SK-N-SH treated with all-trans-retinoic acid at 6 μM for 48 hours (cell line): ENCODE measurements at regions not wholly inside any gene's neighbourhood (a gene's known extent, or its start where the extent isn't known, plus 50 kb on each side); places are given as distances from the start of the nearest gene placed in this dataset.

Experiments
- CSDC2 ChIP-seq: fragments of 250-450 bp; sonication (Bioruptor Pico); IDR thresholded peaks from 2 replicates; pipeline ENCODE4 v1.5.0; 2020; ENCODE audit warnings: mild to moderate bottlenecking, moderate library complexity
- GLIS3 ChIP-seq: fragments of 250-450 bp; sonication (Bioruptor Pico); IDR thresholded peaks from 2 replicates; pipeline ENCODE4 v1.5.0; 2020; ENCODE audit warnings: mild to moderate bottlenecking, moderate library complexity
- ISL1 ChIP-seq: fragments of 250-450 bp; sonication (Bioruptor Pico); IDR thresholded peaks from 2 replicates; pipeline ENCODE4 v2.1.2; 2022; ENCODE audit warnings: mild to moderate bottlenecking, moderate library complexity
- PPARA ChIP-seq: fragments of 250-450 bp; sonication (Bioruptor Pico); IDR thresholded peaks from 2 replicates; pipeline ENCODE4 v1.5.0; 2020; ENCODE audit warnings: mild to moderate bottlenecking, borderline replicate concordance
- ZC3H10 ChIP-seq: fragments of 250-450 bp; sonication (Bioruptor Pico); IDR thresholded peaks from 2 replicates; pipeline ENCODE4 v1.5.1; 2021; ENCODE audit warnings: mild to moderate bottlenecking, moderate library complexity
- TF ChIP-seq, protein P1 (sequence below): fragments of 250-450 bp; sonication (Bioruptor Pico); IDR thresholded peaks from 2 replicates; pipeline ENCODE4 v1.5.1; 2020; ENCODE audit warnings: low read depth, mild to moderate bottlenecking, moderate library complexity
- TF ChIP-seq, protein P2 (sequence below): fragments of 250-450 bp; sonication (Bioruptor Pico); IDR thresholded peaks from 2 replicates; pipeline ENCODE4 v1.5.0; 2020; ENCODE audit warnings: mild to moderate bottlenecking, moderate library complexity

DNA sequence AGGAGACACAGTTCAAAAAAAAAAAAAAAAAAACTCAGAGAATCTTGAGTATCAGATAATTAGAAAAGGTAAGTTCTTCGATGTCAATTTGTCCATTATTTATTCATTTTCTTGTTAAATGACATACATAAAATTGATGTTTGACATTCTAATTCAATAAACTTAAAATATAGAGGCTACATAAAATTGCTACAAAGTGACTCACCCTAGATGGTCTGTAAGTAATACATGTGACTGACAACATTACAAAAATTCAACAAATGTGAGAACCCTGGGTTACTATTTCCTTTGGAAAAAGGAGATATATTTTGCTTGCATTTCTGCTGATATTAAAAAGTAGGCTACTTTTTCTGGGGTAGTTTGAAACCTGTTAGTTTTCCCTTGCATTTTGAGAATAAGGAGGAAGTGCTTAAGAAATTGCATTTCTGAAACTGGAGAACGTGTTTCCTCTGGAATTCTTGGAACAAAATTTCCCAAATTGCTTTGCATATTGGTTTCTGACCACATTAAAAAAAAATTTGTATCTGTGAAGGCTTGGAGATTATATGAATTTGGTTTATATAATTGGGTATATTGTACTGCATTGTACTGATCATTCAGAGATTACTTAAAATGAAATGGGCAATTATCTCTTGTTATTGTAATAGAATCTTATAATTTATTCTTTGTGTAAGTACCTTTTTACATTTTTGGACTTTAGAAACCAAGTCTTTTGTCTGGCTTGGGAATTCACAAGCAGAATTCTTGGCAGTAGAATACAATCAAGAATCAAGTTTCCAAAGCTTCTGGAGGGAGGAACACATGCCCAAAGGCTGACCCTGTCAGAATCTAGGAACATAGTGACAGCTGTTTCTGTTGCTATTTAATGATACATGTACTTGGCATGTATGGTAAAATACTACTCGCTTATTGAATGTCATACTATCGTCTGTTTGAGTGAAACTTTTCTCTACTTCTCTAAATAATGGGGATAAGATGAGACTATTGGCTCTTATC is 106.1 kb downstream of the DSEL start:
- peak; percentile 79 for TF ChIP-seq ISL1 (CRISPR knock-in tag)
- TF ChIP-seq, protein P1, sequence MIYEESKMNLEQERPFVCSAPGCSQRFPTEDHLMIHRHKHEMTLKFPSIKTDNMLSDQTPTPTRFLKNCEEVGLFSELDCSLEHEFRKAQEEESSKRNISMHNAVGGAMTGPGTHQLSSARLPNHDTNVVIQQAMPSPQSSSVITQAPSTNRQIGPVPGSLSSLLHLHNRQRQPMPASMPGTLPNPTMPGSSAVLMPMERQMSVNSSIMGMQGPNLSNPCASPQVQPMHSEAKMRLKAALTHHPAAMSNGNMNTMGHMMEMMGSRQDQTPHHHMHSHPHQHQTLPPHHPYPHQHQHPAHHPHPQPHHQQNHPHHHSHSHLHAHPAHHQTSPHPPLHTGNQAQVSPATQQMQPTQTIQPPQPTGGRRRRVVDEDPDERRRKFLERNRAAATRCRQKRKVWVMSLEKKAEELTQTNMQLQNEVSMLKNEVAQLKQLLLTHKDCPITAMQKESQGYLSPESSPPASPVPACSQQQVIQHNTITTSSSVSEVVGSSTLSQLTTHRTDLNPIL = no peak
- no peak for TF ChIP-seq ZC3H10 (CRISPR knock-in tag)
- no peak for TF ChIP-seq PPARA (CRISPR knock-in tag)
- TF ChIP-seq CSDC2 (CRISPR knock-in tag) = no peak
- TF ChIP-seq, protein P2, sequence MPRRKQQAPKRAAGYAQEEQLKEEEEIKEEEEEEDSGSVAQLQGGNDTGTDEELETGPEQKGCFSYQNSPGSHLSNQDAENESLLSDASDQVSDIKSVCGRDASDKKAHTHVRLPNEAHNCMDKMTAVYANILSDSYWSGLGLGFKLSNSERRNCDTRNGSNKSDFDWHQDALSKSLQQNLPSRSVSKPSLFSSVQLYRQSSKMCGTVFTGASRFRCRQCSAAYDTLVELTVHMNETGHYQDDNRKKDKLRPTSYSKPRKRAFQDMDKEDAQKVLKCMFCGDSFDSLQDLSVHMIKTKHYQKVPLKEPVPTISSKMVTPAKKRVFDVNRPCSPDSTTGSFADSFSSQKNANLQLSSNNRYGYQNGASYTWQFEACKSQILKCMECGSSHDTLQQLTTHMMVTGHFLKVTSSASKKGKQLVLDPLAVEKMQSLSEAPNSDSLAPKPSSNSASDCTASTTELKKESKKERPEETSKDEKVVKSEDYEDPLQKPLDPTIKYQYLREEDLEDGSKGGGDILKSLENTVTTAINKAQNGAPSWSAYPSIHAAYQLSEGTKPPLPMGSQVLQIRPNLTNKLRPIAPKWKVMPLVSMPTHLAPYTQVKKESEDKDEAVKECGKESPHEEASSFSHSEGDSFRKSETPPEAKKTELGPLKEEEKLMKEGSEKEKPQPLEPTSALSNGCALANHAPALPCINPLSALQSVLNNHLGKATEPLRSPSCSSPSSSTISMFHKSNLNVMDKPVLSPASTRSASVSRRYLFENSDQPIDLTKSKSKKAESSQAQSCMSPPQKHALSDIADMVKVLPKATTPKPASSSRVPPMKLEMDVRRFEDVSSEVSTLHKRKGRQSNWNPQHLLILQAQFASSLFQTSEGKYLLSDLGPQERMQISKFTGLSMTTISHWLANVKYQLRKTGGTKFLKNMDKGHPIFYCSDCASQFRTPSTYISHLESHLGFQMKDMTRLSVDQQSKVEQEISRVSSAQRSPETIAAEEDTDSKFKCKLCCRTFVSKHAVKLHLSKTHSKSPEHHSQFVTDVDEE (CRISPR knock-in tag) = no peak
- no peak for TF ChIP-seq GLIS3 (CRISPR knock-in tag)
